ENCODE measurements at regions not wholly inside any gene's neighbourhood (a gene's known extent, or its start where the extent isn't known, plus 50 kb on each side); places are given as distances from the start of the nearest gene placed in this dataset.

DNA sequence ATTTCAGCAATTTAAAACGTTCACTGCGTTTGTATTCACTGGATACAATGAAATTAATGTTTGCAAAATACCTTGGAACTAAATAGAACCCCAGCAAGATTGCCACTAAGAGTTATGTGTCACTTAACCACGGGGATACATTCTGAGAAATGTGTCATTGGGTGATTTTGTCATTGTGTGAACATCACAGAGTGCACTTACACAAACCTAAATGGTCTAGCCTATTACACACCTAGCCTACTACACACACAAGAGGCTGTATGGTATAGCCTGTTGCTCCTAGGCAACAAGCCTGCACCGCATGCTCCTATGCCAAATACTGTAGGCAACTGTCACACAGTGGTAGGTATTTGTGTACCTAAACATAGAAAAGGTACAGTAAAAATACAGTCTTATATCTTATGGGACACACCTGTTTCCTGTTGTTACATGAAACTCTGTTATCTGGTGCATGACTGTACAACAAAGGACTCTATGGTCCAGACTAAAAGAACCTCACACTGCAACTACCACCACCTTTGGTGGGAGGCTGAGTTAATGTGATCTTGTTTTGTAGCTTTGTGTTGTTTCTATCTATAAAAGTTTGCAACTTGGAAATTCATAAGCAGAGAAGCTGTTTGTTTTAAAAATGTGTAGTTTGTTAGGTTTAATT is 92.2 kb upstream of the NTRK3 start:
- TF ChIP-seq ZC3H10 (CRISPR knock-in tag; IDR thresholded peaks at IDR 0.05) (no peak), PPARA (CRISPR knock-in tag; IDR thresholded peaks at IDR 0.05; ENCODE audit: borderline replicate concordance) (no peak)
- TF ChIP-seq, protein P1, sequence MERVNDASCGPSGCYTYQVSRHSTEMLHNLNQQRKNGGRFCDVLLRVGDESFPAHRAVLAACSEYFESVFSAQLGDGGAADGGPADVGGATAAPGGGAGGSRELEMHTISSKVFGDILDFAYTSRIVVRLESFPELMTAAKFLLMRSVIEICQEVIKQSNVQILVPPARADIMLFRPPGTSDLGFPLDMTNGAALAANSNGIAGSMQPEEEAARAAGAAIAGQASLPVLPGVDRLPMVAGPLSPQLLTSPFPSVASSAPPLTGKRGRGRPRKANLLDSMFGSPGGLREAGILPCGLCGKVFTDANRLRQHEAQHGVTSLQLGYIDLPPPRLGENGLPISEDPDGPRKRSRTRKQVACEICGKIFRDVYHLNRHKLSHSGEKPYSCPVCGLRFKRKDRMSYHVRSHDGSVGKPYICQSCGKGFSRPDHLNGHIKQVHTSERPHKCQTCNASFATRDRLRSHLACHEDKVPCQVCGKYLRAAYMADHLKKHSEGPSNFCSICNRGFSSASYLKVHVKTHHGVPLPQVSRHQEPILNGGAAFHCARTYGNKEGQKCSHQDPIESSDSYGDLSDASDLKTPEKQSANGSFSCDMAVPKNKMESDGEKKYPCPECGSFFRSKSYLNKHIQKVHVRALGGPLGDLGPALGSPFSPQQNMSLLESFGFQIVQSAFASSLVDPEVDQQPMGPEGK (CRISPR knock-in tag; IDR thresholded peaks at IDR 0.05; ENCODE audit: borderline replicate concordance) = no peak

Data from SK-N-SH treated with all-trans-retinoic acid at 6 μM for 48 hours (cell line).